GM13976 (cell line): ENCODE measurements at regions not wholly inside any gene's neighbourhood (a gene's known extent, or its start where the extent isn't known, plus 50 kb on each side); places are given as distances from the start of the nearest gene placed in this dataset.

Source experiments
- DNase-seq: peaks from one replicate; pipeline ENCODE4 v3.0.0; 2012; ENCODE audit warnings: low spot score
- in situ Hi-C: fragments of 300-500 bp; cut with MboI; formaldehyde crosslinking; loops from one replicate; pipeline ENCODE4 v1.12.0; 2022; ENCODE audit warnings: low sequenced_read_pairs, mixed read lengths, inconsistent platforms; ENCODE audit not compliant: unreplicated experiment
- TF ChIP-seq, protein P1 (sequence below): IDR thresholded peaks from 2 replicates; pipeline ENCODE4 v1.5.1; 2012; ENCODE audit warnings: borderline replicate concordance, mild to moderate bottlenecking; ENCODE audit not compliant: insufficient read depth; ENCODE audit errors: extremely low read depth, missing control alignments, control extremely low read depth

DNA sequence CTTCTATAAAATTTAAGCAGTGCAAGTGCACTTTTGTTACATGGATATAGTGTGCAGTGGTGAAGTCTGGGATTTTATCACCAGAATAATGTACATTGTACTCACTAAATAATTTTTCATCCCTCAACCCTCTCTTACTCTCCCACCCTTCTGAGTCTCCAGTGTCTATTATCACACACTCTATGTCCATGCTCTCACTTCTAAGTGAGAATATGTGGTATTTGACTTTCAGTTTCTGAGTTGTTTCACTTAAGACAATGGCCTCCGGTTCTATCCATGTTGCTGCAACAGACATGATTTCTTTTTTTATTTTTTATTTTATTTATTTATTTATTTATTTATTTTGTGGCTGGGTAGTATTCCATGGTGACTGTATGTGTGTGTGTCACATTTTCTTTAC, 855.9 kb upstream of the PHF14 start:
- TF ChIP-seq, protein P1, sequence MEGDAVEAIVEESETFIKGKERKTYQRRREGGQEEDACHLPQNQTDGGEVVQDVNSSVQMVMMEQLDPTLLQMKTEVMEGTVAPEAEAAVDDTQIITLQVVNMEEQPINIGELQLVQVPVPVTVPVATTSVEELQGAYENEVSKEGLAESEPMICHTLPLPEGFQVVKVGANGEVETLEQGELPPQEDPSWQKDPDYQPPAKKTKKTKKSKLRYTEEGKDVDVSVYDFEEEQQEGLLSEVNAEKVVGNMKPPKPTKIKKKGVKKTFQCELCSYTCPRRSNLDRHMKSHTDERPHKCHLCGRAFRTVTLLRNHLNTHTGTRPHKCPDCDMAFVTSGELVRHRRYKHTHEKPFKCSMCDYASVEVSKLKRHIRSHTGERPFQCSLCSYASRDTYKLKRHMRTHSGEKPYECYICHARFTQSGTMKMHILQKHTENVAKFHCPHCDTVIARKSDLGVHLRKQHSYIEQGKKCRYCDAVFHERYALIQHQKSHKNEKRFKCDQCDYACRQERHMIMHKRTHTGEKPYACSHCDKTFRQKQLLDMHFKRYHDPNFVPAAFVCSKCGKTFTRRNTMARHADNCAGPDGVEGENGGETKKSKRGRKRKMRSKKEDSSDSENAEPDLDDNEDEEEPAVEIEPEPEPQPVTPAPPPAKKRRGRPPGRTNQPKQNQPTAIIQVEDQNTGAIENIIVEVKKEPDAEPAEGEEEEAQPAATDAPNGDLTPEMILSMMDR, result no peak
- DNase-seq, result no peak
- in situ Hi-C loops, result no loop called here

DNA sequence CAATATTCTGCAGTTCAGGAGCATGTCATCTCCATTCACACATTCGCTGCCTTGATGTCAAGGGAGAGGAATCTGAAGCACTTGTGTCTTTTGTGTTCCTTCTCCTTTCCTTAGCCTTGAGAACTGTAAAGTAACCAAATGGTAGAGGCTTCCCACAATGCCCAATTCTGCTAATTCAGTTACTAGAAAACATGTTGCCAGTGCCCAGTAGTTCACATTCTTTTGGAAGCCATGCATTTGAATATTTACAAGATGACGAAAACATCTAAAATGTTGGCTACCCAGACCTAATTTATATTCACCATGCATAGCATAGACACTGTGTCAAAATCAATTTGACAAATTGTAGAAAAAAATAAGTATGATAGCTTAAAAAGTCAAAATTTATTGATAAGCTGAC, 852.7 kb upstream of the PHF14 start:
- TF ChIP-seq, protein P1, result no peak

DNA sequence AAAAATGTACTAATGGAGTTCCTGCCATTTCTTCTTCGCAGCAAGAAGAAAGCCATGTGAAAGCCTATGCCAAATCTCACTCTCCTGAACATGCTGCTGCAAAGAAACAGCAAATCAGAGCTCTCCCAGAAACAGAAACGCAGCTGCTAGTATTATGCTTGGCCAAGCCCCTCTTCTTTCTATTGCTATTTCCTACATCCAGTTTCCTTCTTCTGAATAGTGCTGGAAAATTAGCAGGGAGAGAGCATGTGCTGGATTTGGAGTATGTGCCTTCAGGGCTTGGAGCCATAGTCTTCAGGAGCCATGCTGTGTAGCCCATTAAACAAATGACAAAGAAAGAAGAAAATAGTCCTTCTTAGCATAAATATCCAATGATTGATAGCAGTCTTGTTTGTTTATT, 852.0 kb upstream of the PHF14 start:
- TF ChIP-seq, protein P1, result no peak
- in situ Hi-C loops, result no loop called here
- DNase-seq, result no peak

More for the DNA sequence above, 852.7 kb upstream of the PHF14 start:
- DNase-seq, result no peak
- in situ Hi-C loops, result no loop called here

DNA sequence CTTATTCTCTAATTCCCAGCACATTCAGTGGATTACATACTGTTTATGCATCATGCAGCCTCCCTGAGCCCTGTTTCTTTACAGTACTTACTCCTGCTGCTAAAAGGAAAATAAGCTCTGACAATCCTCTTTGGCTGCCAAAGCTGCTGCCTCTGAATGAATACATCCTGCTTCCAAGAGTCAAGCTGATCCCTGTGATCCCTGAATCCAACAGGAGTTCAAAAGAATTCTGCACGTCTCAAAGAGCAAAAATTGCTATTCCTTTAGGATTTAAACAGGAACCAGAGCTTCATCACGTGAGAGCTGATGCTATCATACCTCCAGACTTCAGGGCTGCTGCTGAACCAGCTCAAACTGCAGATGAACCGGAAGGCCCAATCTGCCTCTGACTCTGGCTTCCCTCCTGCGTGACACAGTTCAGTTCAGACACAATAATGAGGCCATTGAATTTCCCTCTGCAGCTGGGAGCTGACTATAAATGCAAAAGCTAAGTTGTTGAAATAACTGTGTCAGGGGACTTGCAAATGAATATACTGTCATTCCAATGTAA, 851.0 kb upstream of the PHF14 start:
- in situ Hi-C loops, result no loop called here
- DNase-seq, result no peak
- TF ChIP-seq, protein P1, result no peak

DNA sequence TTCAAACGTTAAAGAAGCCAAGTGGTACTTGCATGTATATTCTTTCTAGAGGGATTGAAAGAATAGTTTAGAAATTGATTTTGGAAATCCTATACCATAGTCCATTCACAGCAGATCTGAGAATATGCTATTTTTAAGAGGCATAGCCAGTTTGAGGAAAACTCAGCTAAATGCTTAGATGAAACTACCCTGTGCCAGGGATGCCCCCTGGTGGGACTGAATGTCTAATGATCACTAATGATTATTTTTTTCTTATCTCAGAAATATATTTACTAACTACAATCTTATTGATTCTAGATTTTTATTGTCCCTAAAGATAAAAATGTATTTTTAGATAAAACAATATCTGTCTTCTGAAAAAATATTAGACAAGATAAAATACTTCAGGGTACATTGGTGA, 844.9 kb upstream of the PHF14 start:
- TF ChIP-seq, protein P1, result no peak
- DNase-seq, result no peak
- in situ Hi-C loops, result no loop called here

DNA sequence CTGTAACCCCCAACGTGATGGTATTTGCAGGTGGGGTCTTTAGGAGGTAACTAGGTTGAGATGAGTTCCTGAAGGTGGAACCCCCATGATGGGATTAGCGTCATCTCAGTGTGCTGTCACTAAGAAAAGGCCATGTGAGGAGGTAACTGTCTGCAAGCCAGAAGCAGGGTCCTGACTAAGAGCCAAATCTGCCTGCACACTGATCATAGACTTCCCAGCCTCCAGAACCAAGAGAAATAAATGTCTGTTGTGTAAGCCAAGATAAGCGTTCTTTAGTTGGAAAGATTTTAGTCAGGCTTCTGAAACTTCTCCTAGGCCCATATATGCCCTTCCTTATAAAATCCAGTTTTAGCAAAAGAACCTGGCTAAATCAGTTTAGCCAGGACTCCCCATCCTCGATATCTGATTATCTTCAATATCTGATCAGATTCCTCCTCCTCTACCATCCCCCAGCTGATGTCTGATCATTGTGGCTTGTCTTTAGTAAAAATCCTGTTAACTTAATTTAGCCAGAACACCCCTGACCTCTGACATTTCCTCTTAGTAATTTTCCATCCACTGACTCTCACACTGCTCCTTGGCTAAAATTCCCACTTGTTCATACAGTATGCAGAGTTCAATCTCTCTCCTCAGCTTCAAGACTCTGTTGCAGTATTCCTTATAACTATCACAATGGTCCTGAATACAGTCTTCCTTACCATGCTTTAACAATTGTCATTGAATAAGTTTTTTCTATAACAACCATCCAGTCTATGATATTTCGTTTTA, 835.4 kb upstream of the PHF14 start:
- in situ Hi-C loops, result no loop called here
- DNase-seq, result no peak
- TF ChIP-seq, protein P1, result no peak

DNA sequence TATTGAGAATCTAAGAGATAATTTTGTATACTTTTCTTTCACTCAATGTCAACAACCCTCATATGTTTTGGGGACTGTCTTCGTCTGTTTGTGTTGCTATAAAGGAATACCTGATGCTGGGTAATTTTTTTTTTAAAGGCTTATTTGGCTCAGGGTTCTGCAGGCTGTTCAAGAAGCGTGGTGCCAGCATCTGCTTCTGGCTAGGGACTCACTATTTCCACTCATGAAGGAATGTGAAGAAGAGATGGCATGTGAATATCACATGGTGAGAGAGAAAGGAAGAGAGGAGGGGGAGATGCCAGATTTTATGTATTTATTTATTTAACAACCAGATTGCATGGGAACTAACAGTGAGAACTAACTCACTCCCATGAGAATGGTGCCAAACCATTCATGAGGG, 827.4 kb upstream of the PHF14 start:
- no peak for DNase-seq
- TF ChIP-seq, protein P1, result no peak
- in situ Hi-C loops, result no loop called here
